ENCODE measurements at regions not wholly inside any gene's neighbourhood (a gene's known extent, or its start where the extent isn't known, plus 50 kb on each side); places are given as distances from the start of the nearest gene placed in this dataset.

- TF ChIP-seq CTCF (conservative IDR thresholded peaks at IDR 0.05): no peak
- H3K27ac ChIP-seq: no peak overlapping the region
Measured at GRCh38 chr6:19032591-19033295, 645.6 kb downstream of the RNF144B start.

- H3K27ac ChIP-seq: no peak overlapping the region
- no peak for TF ChIP-seq CTCF (conservative IDR thresholded peaks at IDR 0.05)
Measured at GRCh38 chr6:19033683-19034082, 646.5 kb downstream of the RNF144B start.

GRCh38 chr6:19034986-19035385, 647.8 kb downstream of the RNF144B start:
- TF ChIP-seq CTCF (conservative IDR thresholded peaks at IDR 0.05): no peak
- H3K27ac ChIP-seq: no peak overlapping the region

GRCh38 chr6:19035461-19036195, 648.5 kb downstream of the RNF144B start:
- no peak for TF ChIP-seq CTCF (conservative IDR thresholded peaks at IDR 0.05)
- no peak overlapping the region for H3K27ac ChIP-seq

GRCh38 chr6:19036196-19036555, 649.0 kb downstream of the RNF144B start:
- no peak overlapping the region for H3K27ac ChIP-seq
- no peak for TF ChIP-seq CTCF (conservative IDR thresholded peaks at IDR 0.05)

- no peak for TF ChIP-seq CTCF (conservative IDR thresholded peaks at IDR 0.05)
- no peak overlapping the region for H3K27ac ChIP-seq
Measured at GRCh38 chr6:19037607-19038006, 650.5 kb downstream of the RNF144B start.

GRCh38 chr6:19039287-19039686, 652.1 kb downstream of the RNF144B start:
- no peak overlapping the region for H3K27ac ChIP-seq
- no peak for TF ChIP-seq CTCF (conservative IDR thresholded peaks at IDR 0.05)
